BLaER1 treated with 17β-estradiol and CSF1 and Interleukin-3, amounts not matched to agents 10 nM and 100 nM (cell line): ENCODE measurements at regions not wholly inside any gene's neighbourhood (a gene's known extent, or its start where the extent isn't known, plus 50 kb on each side); places are given as distances from the start of the nearest gene placed in this dataset.

ENCODE experiments used
- H3K27ac ChIP-seq, 11 experiments: shearing (Covaris generic); formaldehyde crosslinking; 2 replicates each; pipeline ENCODE4 v1.8.1; 2022
- H3K27me3 ChIP-seq, 11 experiments: shearing (Covaris generic); formaldehyde crosslinking; 2 replicates each; pipeline ENCODE4 v1.8.1; 2022
- H3K36me3 ChIP-seq, 11 experiments: shearing (Covaris generic); formaldehyde crosslinking; 2 replicates each; pipeline ENCODE4 v1.8.1; 2022
- H3K4me1 ChIP-seq, 10 experiments: shearing (Covaris generic); formaldehyde crosslinking; 2 replicates each; pipeline ENCODE4 v1.8.1; 2022
- H3K4me2 ChIP-seq, 11 experiments: shearing (Covaris generic); formaldehyde crosslinking; 2 replicates each; pipeline ENCODE4 v1.8.1; 2022
- H3K4me3 ChIP-seq, 10 experiments: shearing (Covaris generic); formaldehyde crosslinking; 2 replicates each; pipeline ENCODE4 v1.8.1; 2022
- H3K9ac ChIP-seq, 11 experiments: shearing (Covaris generic); formaldehyde crosslinking; 2 replicates each; pipeline ENCODE4 v1.8.1; 2022
- H3K9me3 ChIP-seq, 11 experiments: shearing (Covaris generic); formaldehyde crosslinking; replicated peaks in 1 of 11; 2 replicates each; pipeline ENCODE4 v1.8.1; 2022
- H4K20me1 ChIP-seq, 11 experiments: shearing (Covaris generic); formaldehyde crosslinking; 2 replicates each; pipeline ENCODE4 v1.8.1; 2022
- Cebpa-rat ChIP-seq, 11 experiments: shearing (Covaris generic); IDR thresholded peaks; 2 replicates each; pipeline ENCODE4 v1.8.1; 2022

GRCh38 chr4:181249031-181249430 lies 994.2 kb upstream of the TENM3 start:
- Histone ChIP-seq H3K27me3 (no peaks in the 10 kb centered on the region), H3K4me1 (peaks cover 0 to 7% (median 0%) of the 10 kb centered on the region in 10 experiments; a peak in 1 of 20 replicates), H3K9me3 (no peaks in the 10 kb centered on the region), H3K9ac (no peak overlapping the region), H3K4me3 (no peak overlapping the region), H3K36me3 (no peaks in the 10 kb centered on the region), H3K4me2 (no peak overlapping the region), H3K27ac (no peak overlapping the region), H4K20me1 (no peaks in the 10 kb centered on the region)
- no peak for TF ChIP-seq Cebpa-rat (IDR thresholded peaks at IDR 0.05)

DNA sequence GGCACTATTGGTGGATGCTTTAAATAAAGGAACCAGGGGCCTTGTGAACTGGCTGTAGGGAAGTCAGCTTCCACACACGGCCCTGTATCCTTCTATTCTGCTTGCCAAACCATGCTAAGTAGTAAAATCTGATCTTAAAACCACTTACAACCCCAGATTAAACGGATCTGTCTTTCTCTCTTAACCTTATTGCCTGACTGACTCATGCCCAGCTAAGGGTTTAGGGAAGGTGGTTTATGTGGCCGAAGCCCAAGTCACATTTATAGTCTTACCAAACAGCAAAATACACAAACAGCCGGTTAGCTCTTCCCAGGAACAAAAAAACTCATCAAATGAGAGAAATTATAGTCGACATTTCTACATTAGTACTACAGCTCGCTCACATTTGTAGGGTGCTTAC lies 988.4 kb upstream of the TENM3 start:
- Histone ChIP-seq H3K9me3 (peaks cover 0 to 9% (median 0%) of the 10 kb centered on the region in 11 experiments; a peak in 2 of 22 replicates), H3K27me3 (no peaks in the 10 kb centered on the region), H3K36me3 (no peaks in the 10 kb centered on the region), H4K20me1 (no peaks in the 10 kb centered on the region), H3K4me1 (no peaks in the 10 kb centered on the region), H3K27ac (no peak overlapping the region), H3K4me2 (no peak overlapping the region), H3K4me3 (no peak overlapping the region), H3K9ac (no peak overlapping the region)
- TF ChIP-seq Cebpa-rat (IDR thresholded peaks at IDR 0.05) = no peak

DNA sequence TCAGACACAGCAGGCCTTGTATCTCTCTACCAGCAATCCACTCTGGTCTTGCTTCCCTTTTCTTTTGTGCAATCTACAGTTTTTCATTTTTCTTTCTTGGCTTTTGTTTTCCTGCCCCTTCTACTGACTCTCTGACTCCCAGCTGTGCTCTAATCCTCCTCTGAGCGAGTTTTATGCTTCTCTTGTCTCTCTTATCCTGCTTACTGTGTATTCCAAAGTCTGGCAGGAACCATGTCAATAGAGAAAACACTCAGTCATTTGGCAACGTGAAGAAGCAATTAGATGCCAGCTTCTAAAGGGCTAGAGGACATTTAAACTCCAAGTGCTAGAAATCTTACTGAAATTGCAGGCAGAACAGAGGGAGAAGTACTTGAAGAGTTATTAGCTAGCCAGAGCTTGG lies 984.6 kb upstream of the TENM3 start:
- no peak overlapping the region for H3K4me3 ChIP-seq
- no peak overlapping the region for H3K27ac ChIP-seq
- H3K9me3 ChIP-seq = peaks cover 0 to 9% (median 0%) of the 10 kb centered on the region in 11 experiments; a peak in 2 of 22 replicates
- no peak for TF ChIP-seq Cebpa-rat (IDR thresholded peaks at IDR 0.05)
- H3K9ac ChIP-seq = no peak overlapping the region
- no peaks in the 10 kb centered on the region for H3K36me3 ChIP-seq
- H3K4me1 ChIP-seq = no peaks in the 10 kb centered on the region
- no peak overlapping the region for H3K4me2 ChIP-seq
- no peaks in the 10 kb centered on the region for H4K20me1 ChIP-seq
- no peaks in the 10 kb centered on the region for H3K27me3 ChIP-seq

DNA sequence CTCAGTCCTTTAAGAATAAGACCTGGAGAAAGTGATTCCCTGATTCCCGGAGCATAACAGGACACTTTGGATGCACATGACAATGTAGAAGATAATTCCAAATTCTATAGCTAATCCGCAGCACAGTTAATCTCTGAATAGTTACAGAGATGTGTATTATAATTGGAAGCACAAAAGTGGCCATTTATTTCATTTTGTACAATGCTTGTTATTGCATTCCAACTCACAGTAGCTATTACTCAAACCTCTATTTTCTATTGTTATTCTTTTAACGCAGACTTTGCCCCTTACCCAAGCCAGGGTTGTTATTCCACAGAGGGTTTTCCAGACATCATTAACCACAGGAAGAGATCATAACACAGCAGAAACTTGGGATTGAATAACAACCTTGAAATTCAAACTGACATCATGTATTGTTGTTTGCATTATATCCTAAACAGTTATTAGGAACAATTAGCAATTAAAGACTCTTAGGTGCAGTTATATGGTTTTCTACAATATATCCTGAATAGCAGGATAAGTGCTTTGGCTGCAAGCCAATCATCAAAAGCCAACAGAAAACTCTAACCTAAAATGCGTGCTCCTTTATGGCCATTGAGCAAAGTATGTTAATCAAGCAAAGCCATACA lies 984.0 kb upstream of the TENM3 start:
- no peak overlapping the region for H3K4me3 ChIP-seq
- no peak overlapping the region for H3K27ac ChIP-seq
- H3K9me3 ChIP-seq = peaks cover 0 to 9% (median 0%) of the 10 kb centered on the region in 11 experiments; a peak in 2 of 22 replicates
- no peak overlapping the region for H3K9ac ChIP-seq
- no peaks in the 10 kb centered on the region for H3K4me1 ChIP-seq
- no peak overlapping the region for H3K4me2 ChIP-seq
- no peaks in the 10 kb centered on the region for H3K36me3 ChIP-seq
- no peak for TF ChIP-seq Cebpa-rat (IDR thresholded peaks at IDR 0.05)
- H3K27me3 ChIP-seq = no peaks in the 10 kb centered on the region
- H4K20me1 ChIP-seq = no peaks in the 10 kb centered on the region

- Histone ChIP-seq H3K4me2 (no peak overlapping the region), H3K4me3 (no peak overlapping the region), H3K9me3 (peaks cover 0 to 4% (median 0%) of the 10 kb centered on the region in 11 experiments; a peak in 2 of 22 replicates), H3K36me3 (no peaks in the 10 kb centered on the region), H3K27ac (no peak overlapping the region), H3K4me1 (no peaks in the 10 kb centered on the region), H3K9ac (no peak overlapping the region), H4K20me1 (no peaks in the 10 kb centered on the region), H3K27me3 (no peaks in the 10 kb centered on the region)
- TF ChIP-seq Cebpa-rat (IDR thresholded peaks at IDR 0.05) = no peak
These were observed 981.9 kb upstream of the TENM3 start for GRCh38 chr4:181261279-181261678.

DNA sequence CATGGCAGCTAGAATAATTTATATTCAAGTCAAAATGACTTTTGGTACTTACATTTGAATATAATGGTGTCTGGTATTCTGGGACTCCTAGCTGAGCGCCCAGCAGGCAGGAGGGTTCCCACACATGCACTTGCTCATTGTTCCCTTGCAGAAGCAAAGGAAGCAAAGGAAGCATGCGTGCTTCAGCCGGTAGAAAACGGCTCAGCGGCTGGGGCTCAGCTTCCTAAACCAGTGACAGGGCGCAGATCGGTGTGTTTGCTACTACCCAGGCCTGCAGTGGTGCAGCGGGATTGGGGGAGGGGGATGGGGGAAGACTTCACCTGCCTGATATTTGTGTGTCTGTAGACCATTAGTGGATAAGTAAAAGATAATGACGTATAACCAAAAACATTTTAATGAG lies 978.3 kb upstream of the TENM3 start:
- H3K4me1 ChIP-seq = no peaks in the 10 kb centered on the region
- no peak overlapping the region for H3K27ac ChIP-seq
- no peak overlapping the region for H3K9ac ChIP-seq
- no peaks in the 10 kb centered on the region for H3K9me3 ChIP-seq
- no peak for TF ChIP-seq Cebpa-rat (IDR thresholded peaks at IDR 0.05)
- no peaks in the 10 kb centered on the region for H3K36me3 ChIP-seq
- no peaks in the 10 kb centered on the region for H3K27me3 ChIP-seq
- H4K20me1 ChIP-seq = no peaks in the 10 kb centered on the region
- H3K4me2 ChIP-seq = no peak overlapping the region
- H3K4me3 ChIP-seq = no peak overlapping the region

- H3K36me3 ChIP-seq = no peaks in the 10 kb centered on the region
- no peaks in the 10 kb centered on the region for H3K4me1 ChIP-seq
- H3K4me3 ChIP-seq = no peak overlapping the region
- no peak overlapping the region for H3K4me2 ChIP-seq
- H3K9me3 ChIP-seq = no peaks in the 10 kb centered on the region
- H3K27ac ChIP-seq = no peak overlapping the region
- no peak for TF ChIP-seq Cebpa-rat (IDR thresholded peaks at IDR 0.05)
- no peaks in the 10 kb centered on the region for H3K27me3 ChIP-seq
- no peak overlapping the region for H3K9ac ChIP-seq
- H4K20me1 ChIP-seq = no peaks in the 10 kb centered on the region
These were observed 977.8 kb upstream of the TENM3 start for GRCh38 chr4:181265370-181265769.

DNA sequence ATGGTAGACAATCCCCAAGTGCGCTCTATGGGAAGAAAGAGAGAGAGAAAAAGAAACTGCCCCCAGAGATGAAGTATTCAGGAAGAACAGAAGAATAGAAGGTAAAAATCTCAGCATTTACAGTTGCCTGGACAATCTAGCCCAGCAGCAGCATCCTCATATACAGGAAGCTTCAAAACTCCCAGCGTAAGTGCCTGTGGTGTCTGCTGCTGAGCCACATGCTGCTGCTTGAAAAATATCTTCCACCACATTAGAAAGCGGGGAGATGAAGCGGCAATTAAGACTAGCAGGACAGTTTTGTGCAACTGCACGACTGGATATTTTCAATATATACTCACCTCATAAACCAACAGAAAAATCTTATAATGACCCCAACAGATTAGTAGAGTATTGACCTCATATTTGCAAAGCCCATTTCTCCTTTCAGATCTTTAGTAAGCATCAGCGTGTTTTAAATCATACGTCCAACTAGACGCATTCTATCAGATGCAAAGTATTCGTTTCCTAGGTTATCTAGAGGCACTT lies 972.0 kb upstream of the TENM3 start:
- no peaks in the 10 kb centered on the region for H3K36me3 ChIP-seq
- H3K9me3 ChIP-seq = peaks cover 0 to 6% (median 0%) of the 10 kb centered on the region in 11 experiments; a peak in 7 of 22 replicates
- TF ChIP-seq Cebpa-rat (IDR thresholded peaks at IDR 0.05) = no peak
- H3K27ac ChIP-seq = no peak overlapping the region
- no peak overlapping the region for H3K4me3 ChIP-seq
- H3K4me2 ChIP-seq = no peak overlapping the region
- H3K27me3 ChIP-seq = no peaks in the 10 kb centered on the region
- H3K9ac ChIP-seq = no peak overlapping the region
- H4K20me1 ChIP-seq = no peaks in the 10 kb centered on the region
- H3K4me1 ChIP-seq = no peaks in the 10 kb centered on the region

DNA sequence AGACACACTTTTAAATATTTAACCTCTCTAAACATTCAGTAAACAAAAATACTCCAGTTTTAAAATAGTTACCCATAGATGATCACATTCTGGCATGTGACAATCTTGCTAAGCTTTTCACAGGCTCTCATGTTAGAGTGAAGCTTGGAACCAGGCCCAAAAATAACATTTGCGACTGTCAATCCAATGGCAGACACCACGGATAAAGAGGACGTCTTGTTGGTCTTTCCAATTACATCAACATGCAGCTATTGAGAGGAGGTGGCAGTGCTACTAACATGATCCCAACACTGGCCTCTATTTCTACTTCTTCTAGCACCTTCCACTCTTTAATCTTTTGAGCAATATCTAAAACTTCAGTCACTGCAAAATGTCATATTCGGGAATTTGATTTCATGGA lies 970.8 kb upstream of the TENM3 start:
- no peak overlapping the region for H3K4me3 ChIP-seq
- TF ChIP-seq Cebpa-rat (IDR thresholded peaks at IDR 0.05) = no peak
- H3K4me1 ChIP-seq = no peaks in the 10 kb centered on the region
- peaks cover 0 to 10% (median 0%) of the 10 kb centered on the region in 11 experiments; a peak in 7 of 22 replicates for H3K9me3 ChIP-seq
- H3K4me2 ChIP-seq = no peak overlapping the region
- no peak overlapping the region for H3K9ac ChIP-seq
- no peaks in the 10 kb centered on the region for H3K36me3 ChIP-seq
- H3K27me3 ChIP-seq = no peaks in the 10 kb centered on the region
- no peak overlapping the region for H3K27ac ChIP-seq
- no peaks in the 10 kb centered on the region for H4K20me1 ChIP-seq

DNA sequence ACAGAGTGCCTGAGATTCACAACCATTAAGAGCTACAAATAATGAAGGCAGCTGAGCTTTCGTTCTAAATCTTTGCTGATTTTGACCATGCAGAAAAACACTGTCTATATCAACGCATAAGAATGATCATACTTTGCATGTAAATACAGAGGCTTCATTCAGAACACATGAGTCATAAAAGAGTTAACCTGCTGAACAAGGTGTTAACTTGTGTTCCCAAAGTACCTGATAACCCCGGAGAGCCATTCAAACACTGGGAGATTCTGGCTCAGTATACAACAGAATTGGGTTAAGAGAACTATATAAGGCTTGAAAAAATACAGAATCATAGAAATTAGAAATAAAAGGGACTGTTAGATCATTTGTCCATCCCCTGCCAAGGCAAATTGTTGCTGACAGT lies 964.3 kb upstream of the TENM3 start:
- Histone ChIP-seq H3K9me3 (peaks cover 0 to 10% (median 0%) of the 10 kb centered on the region in 11 experiments; a peak in 7 of 22 replicates), H3K4me2 (no peak overlapping the region), H3K9ac (no peak overlapping the region), H4K20me1 (no peaks in the 10 kb centered on the region), H3K27ac (no peak overlapping the region), H3K36me3 (no peaks in the 10 kb centered on the region), H3K4me1 (no peaks in the 10 kb centered on the region), H3K27me3 (no peaks in the 10 kb centered on the region), H3K4me3 (no peak overlapping the region)
- TF ChIP-seq Cebpa-rat (IDR thresholded peaks at IDR 0.05) = no peak
